ENCODE measurements at regions not wholly inside any gene's neighbourhood (a gene's known extent, or its start where the extent isn't known, plus 50 kb on each side); places are given as distances from the start of the nearest gene placed in this dataset.

- Histone ChIP-seq H3K27me3 (ENCODE audit: control insufficient read depth, insufficient read depth, low read length) (no peaks in the 10 kb centered on the region), H3K4me1 (ENCODE audit: control insufficient read depth, insufficient read depth, low read length) (no peaks in the 10 kb centered on the region), H3K9me3 (replicated peaks; ENCODE audit: control insufficient read depth, low read depth, low read length) (no peaks in the 10 kb centered on the region), H3K27ac (ENCODE audit: low read length) (no peak overlapping the region), H3K4me3 (ENCODE audit: low read length) (no peak overlapping the region), H3K36me3 (ENCODE audit: control insufficient read depth, insufficient read depth, low read length) (no peaks in the 10 kb centered on the region)
- WGBS (ENCODE audit: insufficient coverage), result 79% methylated on average over 4 of the region's 4 CpGs
- DNase-seq, result no peak
Observed at GRCh38 chr12:61357496-61357895, 902.7 kb upstream of the USP15 start.

- H3K4me3 ChIP-seq (ENCODE audit: low read length), result no peak overlapping the region
- DNase-seq, result no peak
- H3K27me3 ChIP-seq (ENCODE audit: control insufficient read depth, insufficient read depth, low read length), result no peaks in the 10 kb centered on the region
- H3K4me1 ChIP-seq (ENCODE audit: control insufficient read depth, insufficient read depth, low read length), result no peaks in the 10 kb centered on the region
- WGBS (ENCODE audit: insufficient coverage), result no CpG with 5 or more reads among the region's 3 CpGs
- H3K27ac ChIP-seq (ENCODE audit: low read length), result no peak overlapping the region
- H3K9me3 ChIP-seq (replicated peaks; ENCODE audit: control insufficient read depth, low read depth, low read length), result no peaks in the 10 kb centered on the region
- no peaks in the 10 kb centered on the region for H3K36me3 ChIP-seq (ENCODE audit: control insufficient read depth, insufficient read depth, low read length)
Observed at GRCh38 chr12:61362037-61362436, 898.2 kb upstream of the USP15 start.

GRCh38 chr12:61365001-61365400 is 895.2 kb upstream of the USP15 start:
- WGBS (ENCODE audit: insufficient coverage), result no CpG with 5 or more reads among the region's 1 CpG
- H3K36me3 ChIP-seq (ENCODE audit: control insufficient read depth, insufficient read depth, low read length), result no peaks in the 10 kb centered on the region
- no peak for DNase-seq
- H3K27me3 ChIP-seq (ENCODE audit: control insufficient read depth, insufficient read depth, low read length), result no peaks in the 10 kb centered on the region
- no peaks in the 10 kb centered on the region for H3K4me1 ChIP-seq (ENCODE audit: control insufficient read depth, insufficient read depth, low read length)
- no peak overlapping the region for H3K27ac ChIP-seq (ENCODE audit: low read length)
- no peak overlapping the region for H3K4me3 ChIP-seq (ENCODE audit: low read length)
- H3K9me3 ChIP-seq (replicated peaks; ENCODE audit: control insufficient read depth, low read depth, low read length), result no peaks in the 10 kb centered on the region

GRCh38 chr12:61367281-61367785 is 892.9 kb upstream of the USP15 start:
- no peaks in the 10 kb centered on the region for H3K36me3 ChIP-seq (ENCODE audit: control insufficient read depth, insufficient read depth, low read length)
- WGBS (ENCODE audit: insufficient coverage), result no CpG with 5 or more reads among the region's 1 CpG
- no peak overlapping the region for H3K4me3 ChIP-seq (ENCODE audit: low read length)
- H3K27ac ChIP-seq (ENCODE audit: low read length), result no peak overlapping the region
- H3K27me3 ChIP-seq (ENCODE audit: control insufficient read depth, insufficient read depth, low read length), result no peaks in the 10 kb centered on the region
- H3K9me3 ChIP-seq (replicated peaks; ENCODE audit: control insufficient read depth, low read depth, low read length), result no peaks in the 10 kb centered on the region
- no peak for DNase-seq
- no peaks in the 10 kb centered on the region for H3K4me1 ChIP-seq (ENCODE audit: control insufficient read depth, insufficient read depth, low read length)

GRCh38 chr12:61369241-61369910 is 890.8 kb upstream of the USP15 start:
- no peaks in the 10 kb centered on the region for H3K9me3 ChIP-seq (replicated peaks; ENCODE audit: control insufficient read depth, low read depth, low read length)
- peak; percentile 94 for DNase-seq
- no peak overlapping the region for H3K4me3 ChIP-seq (ENCODE audit: low read length)
- H3K4me1 ChIP-seq (ENCODE audit: control insufficient read depth, insufficient read depth, low read length), result no peaks in the 10 kb centered on the region
- no peaks in the 10 kb centered on the region for H3K27me3 ChIP-seq (ENCODE audit: control insufficient read depth, insufficient read depth, low read length)
- H3K27ac ChIP-seq (ENCODE audit: low read length), result peak overlapping the region; percentile 17
- no peaks in the 10 kb centered on the region for H3K36me3 ChIP-seq (ENCODE audit: control insufficient read depth, insufficient read depth, low read length)
- WGBS (ENCODE audit: insufficient coverage), result no CpG with 5 or more reads among the region's 4 CpGs

- Histone ChIP-seq H3K4me3 (ENCODE audit: low read length) (no peak overlapping the region), H3K9me3 (replicated peaks; ENCODE audit: control insufficient read depth, low read depth, low read length) (no peaks in the 10 kb centered on the region), H3K27me3 (ENCODE audit: control insufficient read depth, insufficient read depth, low read length) (no peaks in the 10 kb centered on the region), H3K4me1 (ENCODE audit: control insufficient read depth, insufficient read depth, low read length) (no peaks in the 10 kb centered on the region), H3K36me3 (ENCODE audit: control insufficient read depth, insufficient read depth, low read length) (no peaks in the 10 kb centered on the region), H3K27ac (ENCODE audit: low read length) (no peak overlapping the region)
- 42% methylated on average over 1 of the region's 1 CpG for WGBS (ENCODE audit: insufficient coverage)
- DNase-seq, result no peak
Observed at GRCh38 chr12:61384511-61384910, 875.7 kb upstream of the USP15 start.

- Histone ChIP-seq H3K27ac (ENCODE audit: low read length) (no peak overlapping the region), H3K4me1 (ENCODE audit: control insufficient read depth, insufficient read depth, low read length) (no peaks in the 10 kb centered on the region), H3K36me3 (ENCODE audit: control insufficient read depth, insufficient read depth, low read length) (no peaks in the 10 kb centered on the region), H3K9me3 (replicated peaks; ENCODE audit: control insufficient read depth, low read depth, low read length) (no peaks in the 10 kb centered on the region), H3K27me3 (ENCODE audit: control insufficient read depth, insufficient read depth, low read length) (no peaks in the 10 kb centered on the region), H3K4me3 (ENCODE audit: low read length) (no peak overlapping the region)
- peak; percentile 35 for DNase-seq
Observed at GRCh38 chr12:61385771-61386170, 874.4 kb upstream of the USP15 start.

- Histone ChIP-seq H3K27me3 (ENCODE audit: control insufficient read depth, insufficient read depth, low read length) (no peaks in the 10 kb centered on the region), H3K4me1 (ENCODE audit: control insufficient read depth, insufficient read depth, low read length) (no peaks in the 10 kb centered on the region), H3K9me3 (replicated peaks; ENCODE audit: control insufficient read depth, low read depth, low read length) (no peaks in the 10 kb centered on the region), H3K36me3 (ENCODE audit: control insufficient read depth, insufficient read depth, low read length) (no peaks in the 10 kb centered on the region), H3K27ac (ENCODE audit: low read length) (no peak overlapping the region), H3K4me3 (ENCODE audit: low read length) (no peak overlapping the region)
- DNase-seq, result no peak
Observed at GRCh38 chr12:61397668-61398067, 862.5 kb upstream of the USP15 start.

- WGBS (ENCODE audit: insufficient coverage), result 80% methylated on average over 1 of the region's 2 CpGs
- Histone ChIP-seq H3K4me3 (ENCODE audit: low read length) (no peak overlapping the region), H3K4me1 (ENCODE audit: control insufficient read depth, insufficient read depth, low read length) (no peaks in the 10 kb centered on the region), H3K27ac (ENCODE audit: low read length) (no peak overlapping the region), H3K36me3 (ENCODE audit: control insufficient read depth, insufficient read depth, low read length) (no peaks in the 10 kb centered on the region), H3K9me3 (replicated peaks; ENCODE audit: control insufficient read depth, low read depth, low read length) (no peaks in the 10 kb centered on the region), H3K27me3 (ENCODE audit: control insufficient read depth, insufficient read depth, low read length) (no peaks in the 10 kb centered on the region)
- DNase-seq, result no peak
Observed at GRCh38 chr12:61412201-61412600, 848.0 kb upstream of the USP15 start.

- Histone ChIP-seq H3K4me3 (ENCODE audit: low read length) (no peak overlapping the region), H3K27me3 (ENCODE audit: control insufficient read depth, insufficient read depth, low read length) (no peaks in the 10 kb centered on the region), H3K9me3 (replicated peaks; ENCODE audit: control insufficient read depth, low read depth, low read length) (no peaks in the 10 kb centered on the region), H3K4me1 (ENCODE audit: control insufficient read depth, insufficient read depth, low read length) (no peaks in the 10 kb centered on the region), H3K27ac (ENCODE audit: low read length) (no peak overlapping the region), H3K36me3 (ENCODE audit: control insufficient read depth, insufficient read depth, low read length) (no peaks in the 10 kb centered on the region)
- no peak for DNase-seq
Observed at GRCh38 chr12:61414470-61414869, 845.7 kb upstream of the USP15 start.

GRCh38 chr12:61422786-61423185 is 837.4 kb upstream of the USP15 start:
- no peak overlapping the region for H3K27ac ChIP-seq (ENCODE audit: low read length)
- no peak overlapping the region for H3K4me3 ChIP-seq (ENCODE audit: low read length)
- no peaks in the 10 kb centered on the region for H3K4me1 ChIP-seq (ENCODE audit: control insufficient read depth, insufficient read depth, low read length)
- no peaks in the 10 kb centered on the region for H3K9me3 ChIP-seq (replicated peaks; ENCODE audit: control insufficient read depth, low read depth, low read length)
- no peaks in the 10 kb centered on the region for H3K36me3 ChIP-seq (ENCODE audit: control insufficient read depth, insufficient read depth, low read length)
- no peaks in the 10 kb centered on the region for H3K27me3 ChIP-seq (ENCODE audit: control insufficient read depth, insufficient read depth, low read length)
- DNase-seq, result no peak

Data from muscle of leg (tissue), 3 donors.